SH-SY5Y (cell line): ENCODE measurements at regions not wholly inside any gene's neighbourhood (a gene's known extent, or its start where the extent isn't known, plus 50 kb on each side); places are given as distances from the start of the nearest gene placed in this dataset.

ENCODE experiments used
- GATA2 ChIP-seq: IDR thresholded peaks from 2 replicates; pipeline ENCODE4 v1.6.1; 2011; ENCODE audit warnings: mild to moderate bottlenecking, low read depth, low read length
- GATA3 ChIP-seq: IDR thresholded peaks from 2 replicates; pipeline ENCODE4 v1.6.1; 2011; ENCODE audit warnings: low read depth, mild to moderate bottlenecking, low read length, moderate library complexity

GRCh38 chr3:14347110-14347509 lies 55.3 kb upstream of the SLC6A6 start:
- no peak for TF ChIP-seq GATA2
- no peak for TF ChIP-seq GATA3
